CD4-positive, alpha-beta T cell treated with Interferon alpha-2 for 1 hour (primary cell): ENCODE measurements at regions not wholly inside any gene's neighbourhood (a gene's known extent, or its start where the extent isn't known, plus 50 kb on each side); places are given as distances from the start of the nearest gene placed in this dataset.

Source experiments
- DNase-seq, 2 donors: peaks; one replicate each; pipeline ENCODE4 v3.0.0-alpha.2; 2020 to 2022

- DNase-seq = no peak
Measured at GRCh38 chr6:91317984-91318383, 731.1 kb upstream of the MAP3K7 start.

- DNase-seq = no peak
Measured at GRCh38 chr6:91317247-91317835, 730.5 kb upstream of the MAP3K7 start.

GRCh38 chr6:91310178-91310577 is 723.3 kb upstream of the MAP3K7 start:
- no peak for DNase-seq

- no peak for DNase-seq
Measured at GRCh38 chr6:91305755-91306154, 718.9 kb upstream of the MAP3K7 start.

GRCh38 chr6:91304521-91304920 is 717.6 kb upstream of the MAP3K7 start:
- DNase-seq = no peak

GRCh38 chr6:91303326-91303725 is 716.5 kb upstream of the MAP3K7 start:
- DNase-seq = no peak

GRCh38 chr6:91299544-91300491 is 712.9 kb upstream of the MAP3K7 start:
- no peak for DNase-seq

- DNase-seq = no peak
Measured at GRCh38 chr6:91298543-91299145, 711.8 kb upstream of the MAP3K7 start.

GRCh38 chr6:91293395-91293794 is 706.5 kb upstream of the MAP3K7 start:
- no peak for DNase-seq

GRCh38 chr6:91291071-91291470 is 704.2 kb upstream of the MAP3K7 start:
- no peak for DNase-seq

GRCh38 chr6:91288741-91289140 is 701.9 kb upstream of the MAP3K7 start:
- DNase-seq = no peak

GRCh38 chr6:91281901-91282300 is 695.0 kb upstream of the MAP3K7 start:
- no peak for DNase-seq

GRCh38 chr6:91280494-91280830 is 693.6 kb upstream of the MAP3K7 start:
- no peak for DNase-seq

- no peak for DNase-seq
Measured at GRCh38 chr6:91279740-91280493, 693.0 kb upstream of the MAP3K7 start.

GRCh38 chr6:91278416-91278815 is 691.5 kb upstream of the MAP3K7 start:
- no peak for DNase-seq

GRCh38 chr6:91276315-91276714 is 689.4 kb upstream of the MAP3K7 start:
- no peak for DNase-seq

- no peak for DNase-seq
Measured at GRCh38 chr6:91273729-91274128, 686.9 kb upstream of the MAP3K7 start.

GRCh38 chr6:91271807-91272206 is 684.9 kb upstream of the MAP3K7 start:
- no peak for DNase-seq

- DNase-seq = no peak
Measured at GRCh38 chr6:91268941-91269340, 682.1 kb upstream of the MAP3K7 start.

GRCh38 chr6:91267246-91267645 is 680.4 kb upstream of the MAP3K7 start:
- DNase-seq = no peak

- no peak for DNase-seq
Measured at GRCh38 chr6:91266156-91266555, 679.3 kb upstream of the MAP3K7 start.

GRCh38 chr6:91243436-91243835 is 656.6 kb upstream of the MAP3K7 start:
- no peak for DNase-seq

- no peak for DNase-seq
Measured at GRCh38 chr6:91242614-91242949, 655.7 kb upstream of the MAP3K7 start.
